ENCODE measurements at regions not wholly inside any gene's neighbourhood (a gene's known extent, or its start where the extent isn't known, plus 50 kb on each side); places are given as distances from the start of the nearest gene placed in this dataset.

- TF ChIP-seq, protein P1, sequence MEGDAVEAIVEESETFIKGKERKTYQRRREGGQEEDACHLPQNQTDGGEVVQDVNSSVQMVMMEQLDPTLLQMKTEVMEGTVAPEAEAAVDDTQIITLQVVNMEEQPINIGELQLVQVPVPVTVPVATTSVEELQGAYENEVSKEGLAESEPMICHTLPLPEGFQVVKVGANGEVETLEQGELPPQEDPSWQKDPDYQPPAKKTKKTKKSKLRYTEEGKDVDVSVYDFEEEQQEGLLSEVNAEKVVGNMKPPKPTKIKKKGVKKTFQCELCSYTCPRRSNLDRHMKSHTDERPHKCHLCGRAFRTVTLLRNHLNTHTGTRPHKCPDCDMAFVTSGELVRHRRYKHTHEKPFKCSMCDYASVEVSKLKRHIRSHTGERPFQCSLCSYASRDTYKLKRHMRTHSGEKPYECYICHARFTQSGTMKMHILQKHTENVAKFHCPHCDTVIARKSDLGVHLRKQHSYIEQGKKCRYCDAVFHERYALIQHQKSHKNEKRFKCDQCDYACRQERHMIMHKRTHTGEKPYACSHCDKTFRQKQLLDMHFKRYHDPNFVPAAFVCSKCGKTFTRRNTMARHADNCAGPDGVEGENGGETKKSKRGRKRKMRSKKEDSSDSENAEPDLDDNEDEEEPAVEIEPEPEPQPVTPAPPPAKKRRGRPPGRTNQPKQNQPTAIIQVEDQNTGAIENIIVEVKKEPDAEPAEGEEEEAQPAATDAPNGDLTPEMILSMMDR (IDR thresholded peaks at IDR 0.05; ENCODE audit: control extremely low read depth in 1 of 3, insufficient read depth in 1 of 3, low read depth in 1 of 3, low read length in 3 of 3) = no peak
- TF ChIP-seq POLR2A (IDR thresholded peaks at IDR 0.05; ENCODE audit: control extremely low read depth in 1 of 2, low read depth in 2 of 2, low read length in 2 of 2) (no peak), SIN3A (conservative IDR thresholded peaks at IDR 0.05 in 1 of 2, IDR thresholded peaks at IDR 0.05 in 1 of 2; ENCODE audit: low read depth in 1 of 2, low read length in 2 of 2) (no peak), EZH2 (IDR thresholded peaks at IDR 0.05; ENCODE audit: low read depth, low read length, severe bottlenecking) (no peak), JUN (IDR thresholded peaks at IDR 0.05; ENCODE audit: low read depth, low read length) (no peak), ASH2L (IDR thresholded peaks at IDR 0.05; ENCODE audit: low read length) (no peak), EP300 (IDR thresholded peaks at IDR 0.05; ENCODE audit: borderline replicate concordance in 1 of 2, low read depth in 2 of 2, low read length in 2 of 2) (no peak), CREB1 (IDR thresholded peaks at IDR 0.05) (no peak)
- TF ChIP-seq, protein P2, sequence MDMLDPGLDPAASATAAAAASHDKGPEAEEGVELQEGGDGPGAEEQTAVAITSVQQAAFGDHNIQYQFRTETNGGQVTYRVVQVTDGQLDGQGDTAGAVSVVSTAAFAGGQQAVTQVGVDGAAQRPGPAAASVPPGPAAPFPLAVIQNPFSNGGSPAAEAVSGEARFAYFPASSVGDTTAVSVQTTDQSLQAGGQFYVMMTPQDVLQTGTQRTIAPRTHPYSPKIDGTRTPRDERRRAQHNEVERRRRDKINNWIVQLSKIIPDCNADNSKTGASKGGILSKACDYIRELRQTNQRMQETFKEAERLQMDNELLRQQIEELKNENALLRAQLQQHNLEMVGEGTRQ (IDR thresholded peaks at IDR 0.05; ENCODE audit: low read length) = no peak
Measured at GRCh38 chr13:105328212-105328611, 1207.2 kb downstream of the EFNB2 start.
